AG04449 (cell line): ENCODE measurements at regions not wholly inside any gene's neighbourhood (a gene's known extent, or its start where the extent isn't known, plus 50 kb on each side); places are given as distances from the start of the nearest gene placed in this dataset.
"Not testable (repeated sequence)": the region's sequence is repeated elsewhere in the genome, so short reads cannot be mapped to it uniquely, and the experiment has no call there.

ENCODE experiments used
- CTCF ChIA-PET: fragments of 350-600 bp; formaldehyde crosslinking; extraction: SDS; loops from one replicate; lab custom pipeline; 2021; ENCODE audit warnings: antibody characterized with exemption; lab: Yijun Ruan, JAX
- POLR2A ChIA-PET: fragments of 400-600, 350-600 bp; formaldehyde crosslinking; extraction: SDS; loops from one replicate; lab custom pipeline; 2020; ENCODE audit warnings: antibody characterized with exemption, inconsistent platforms; lab: Yijun Ruan, JAX
- DNase-seq: peaks from one replicate; pipeline ENCODE4 v3.0.0-alpha.2; 2010; ENCODE audit warnings: low read depth, low spot score
- H3K4me3 ChIP-seq: 2 replicates; pipeline ENCODE4 v1.5.1; 2011; ENCODE audit warnings: low read depth, mild to moderate bottlenecking, control low read depth, low read length
- TF ChIP-seq, protein P1 (sequence below): IDR thresholded peaks from one replicate; pipeline ENCODE4 v1.5.1; 2011; ENCODE audit warnings: mild to moderate bottlenecking, moderate library complexity, low read length, control low read depth, inconsistent platforms; ENCODE audit not compliant: insufficient read depth; ENCODE audit errors: missing control alignments

DNA sequence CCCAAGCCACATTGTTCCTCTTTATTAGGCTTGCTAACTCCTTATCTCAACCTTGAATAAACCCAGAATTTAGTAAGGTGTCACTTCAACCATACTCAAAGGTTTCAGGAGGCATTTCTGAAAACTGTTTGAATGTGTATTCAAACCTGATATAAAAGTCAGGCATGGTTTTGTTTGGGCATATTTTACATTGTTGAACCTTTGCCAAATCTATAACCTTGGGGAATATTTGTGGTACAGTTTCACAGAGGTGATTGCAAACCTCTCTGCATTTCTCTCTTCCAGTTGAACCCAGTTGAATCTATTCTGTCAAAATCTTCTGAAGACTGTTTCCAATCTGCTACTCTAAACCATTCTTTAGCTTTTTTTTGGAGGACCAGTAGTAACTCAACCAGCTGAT lies 409.0 kb downstream of the TECRL start:
- CTCF ChIA-PET, result no interaction called here
- DNase-seq, result no peak
- POLR2A ChIA-PET, result no interaction called here
- H3K4me3 ChIP-seq, result no peak overlapping the region
- TF ChIP-seq, protein P1, sequence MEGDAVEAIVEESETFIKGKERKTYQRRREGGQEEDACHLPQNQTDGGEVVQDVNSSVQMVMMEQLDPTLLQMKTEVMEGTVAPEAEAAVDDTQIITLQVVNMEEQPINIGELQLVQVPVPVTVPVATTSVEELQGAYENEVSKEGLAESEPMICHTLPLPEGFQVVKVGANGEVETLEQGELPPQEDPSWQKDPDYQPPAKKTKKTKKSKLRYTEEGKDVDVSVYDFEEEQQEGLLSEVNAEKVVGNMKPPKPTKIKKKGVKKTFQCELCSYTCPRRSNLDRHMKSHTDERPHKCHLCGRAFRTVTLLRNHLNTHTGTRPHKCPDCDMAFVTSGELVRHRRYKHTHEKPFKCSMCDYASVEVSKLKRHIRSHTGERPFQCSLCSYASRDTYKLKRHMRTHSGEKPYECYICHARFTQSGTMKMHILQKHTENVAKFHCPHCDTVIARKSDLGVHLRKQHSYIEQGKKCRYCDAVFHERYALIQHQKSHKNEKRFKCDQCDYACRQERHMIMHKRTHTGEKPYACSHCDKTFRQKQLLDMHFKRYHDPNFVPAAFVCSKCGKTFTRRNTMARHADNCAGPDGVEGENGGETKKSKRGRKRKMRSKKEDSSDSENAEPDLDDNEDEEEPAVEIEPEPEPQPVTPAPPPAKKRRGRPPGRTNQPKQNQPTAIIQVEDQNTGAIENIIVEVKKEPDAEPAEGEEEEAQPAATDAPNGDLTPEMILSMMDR, result no peak

DNA sequence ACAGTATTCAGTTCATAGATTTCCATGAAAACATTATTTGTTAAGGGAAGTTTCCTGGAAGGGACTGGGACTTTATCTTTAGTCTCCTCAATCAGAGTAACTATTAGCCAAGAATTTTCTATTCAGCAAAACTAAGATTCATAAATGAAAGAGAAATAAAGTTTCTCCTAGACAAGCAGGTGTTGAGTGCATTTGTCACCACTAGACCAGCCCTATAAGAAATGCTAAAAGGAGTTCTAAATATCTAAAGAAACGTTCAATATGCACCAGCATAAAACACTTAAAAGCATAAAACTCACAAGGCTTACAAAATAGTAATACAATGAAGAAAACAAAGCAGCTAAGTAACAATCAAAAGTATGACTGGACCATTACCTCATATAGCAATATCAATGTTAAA lies 423.0 kb downstream of the TECRL start:
- ChIA-PET POLR2A (no interaction called here), CTCF (no interaction called here)
- TF ChIP-seq, protein P1, result no peak
- H3K4me3 ChIP-seq, result no peak overlapping the region
- DNase-seq, result no peak

DNA sequence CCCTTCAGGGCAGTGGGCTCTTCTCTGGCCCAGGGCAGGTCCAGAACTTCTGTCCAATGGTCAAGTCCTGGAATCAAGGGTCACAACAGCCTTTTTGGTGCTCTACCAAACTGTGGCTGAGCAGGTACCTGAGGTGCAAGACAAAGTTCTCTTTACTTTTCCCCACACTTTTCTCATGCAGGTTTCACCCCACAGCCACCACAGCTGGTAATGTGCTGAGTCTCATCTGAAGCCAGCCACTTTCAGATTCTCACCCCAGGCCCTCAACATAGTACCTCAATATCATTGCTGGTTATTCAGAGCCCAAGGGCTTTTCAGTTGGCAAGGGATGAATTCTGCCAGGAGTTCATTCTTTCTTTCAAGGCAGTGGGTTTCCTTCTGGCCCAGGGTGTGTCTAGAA lies 426.0 kb downstream of the TECRL start:
- POLR2A ChIA-PET, result no interaction called here
- DNase-seq, result no peak
- TF ChIP-seq, protein P1, result no peak
- H3K4me3 ChIP-seq, result no peak overlapping the region
- CTCF ChIA-PET, result no interaction called here

DNA sequence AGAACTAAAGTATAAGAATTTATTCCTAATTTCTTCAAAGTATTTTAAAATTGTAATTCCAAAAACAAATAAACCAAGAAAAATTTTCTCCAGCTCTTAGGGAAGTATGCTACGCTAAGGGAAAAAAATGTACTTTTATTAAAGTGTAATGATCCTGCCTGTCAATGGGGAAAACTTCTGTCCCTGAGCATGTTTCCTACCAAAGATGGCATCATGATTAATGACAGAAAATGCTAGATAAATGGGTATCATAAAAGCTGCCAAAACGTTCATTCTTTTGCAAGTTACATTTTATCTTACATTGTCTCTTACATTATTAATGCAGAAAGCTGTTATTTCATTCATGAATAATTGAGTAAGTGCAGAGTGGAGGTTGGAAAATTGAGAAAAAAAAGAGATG lies 443.4 kb downstream of the TECRL start:
- POLR2A ChIA-PET, result no interaction called here
- TF ChIP-seq, protein P1, result no peak

DNA sequence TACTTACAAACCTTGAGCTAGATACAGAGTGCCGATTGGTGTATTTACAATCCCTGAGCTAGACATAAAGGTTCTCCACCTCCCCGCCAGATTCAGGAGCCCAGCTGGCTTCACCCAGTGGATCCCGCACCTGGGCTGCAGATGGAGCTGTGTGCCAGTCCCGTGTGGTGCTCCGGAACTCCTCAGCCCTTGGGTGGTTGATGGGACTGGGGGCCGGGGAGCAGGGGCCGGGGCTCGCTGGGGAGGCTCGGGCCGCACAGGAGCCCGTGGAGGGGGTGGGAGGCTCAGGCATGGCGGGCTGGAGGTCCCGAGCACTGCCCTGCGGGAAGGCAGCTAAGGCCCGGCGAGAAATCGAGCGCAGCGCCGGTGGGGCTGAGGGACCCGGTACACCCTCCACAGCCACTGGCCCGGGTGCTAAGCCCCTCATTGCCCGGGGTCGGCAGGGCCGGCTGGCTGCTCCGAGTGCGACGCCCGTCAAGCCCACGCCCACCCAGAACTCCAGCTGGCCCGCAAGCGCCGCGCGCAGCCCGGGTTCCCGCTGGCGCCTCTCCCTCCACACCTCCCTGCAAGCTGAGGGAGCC lies 466.5 kb downstream of the TECRL start:
- CTCF ChIA-PET, POLR2A ChIA-PET, H3K4me3 ChIP-seq, DNase-seq: not testable (repeated sequence)

More for the DNA sequence above, 443.4 kb downstream of the TECRL start:
- CTCF ChIA-PET, result no interaction called here
- no peak for DNase-seq
- no peak overlapping the region for H3K4me3 ChIP-seq

DNA sequence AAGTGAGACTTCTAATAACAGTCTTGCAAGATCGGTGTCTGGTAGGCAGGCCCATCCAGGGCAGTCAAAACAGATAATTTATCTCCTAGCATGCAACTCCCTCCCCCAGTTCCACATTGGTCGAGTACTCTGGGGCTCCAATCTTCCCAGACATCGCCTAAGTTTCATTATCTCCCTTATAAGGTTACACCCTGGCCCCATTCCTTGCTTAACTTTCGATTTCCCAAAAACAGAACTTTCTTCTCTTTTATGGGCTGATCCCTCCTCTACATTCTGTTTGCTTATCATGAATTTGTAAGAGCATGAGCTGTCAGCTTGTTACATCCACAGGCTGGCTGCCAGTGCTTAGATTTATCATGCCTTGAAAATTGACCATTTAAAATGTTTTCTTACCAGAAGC lies 471.3 kb downstream of the TECRL start:
- ChIA-PET POLR2A (no interaction called here), CTCF (no interaction called here)
- H3K4me3 ChIP-seq, result no peak overlapping the region
- TF ChIP-seq, protein P1, result no peak
- no peak for DNase-seq

DNA sequence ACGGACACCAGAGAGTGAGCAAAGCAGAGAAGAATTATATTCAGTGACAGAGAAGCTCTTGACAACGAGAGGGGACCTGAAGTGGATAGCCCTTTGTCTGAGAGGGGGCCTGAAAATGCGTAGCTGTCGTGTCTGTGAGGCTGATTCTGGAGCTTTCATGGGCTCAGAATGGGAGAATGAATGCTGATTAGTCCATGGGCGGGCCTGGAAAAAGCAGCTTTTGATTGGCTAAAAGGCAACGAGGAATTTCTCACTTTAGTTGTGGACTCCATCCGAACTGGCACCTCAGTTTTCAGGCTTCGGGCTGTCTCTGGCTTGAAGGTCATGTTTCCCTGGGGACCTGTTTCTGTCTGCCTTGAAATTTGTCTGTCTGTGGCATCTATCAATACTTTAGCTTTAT lies 487.1 kb downstream of the TECRL start:
- TF ChIP-seq, protein P1, result no peak
- ChIA-PET POLR2A (no interaction called here), CTCF (no interaction called here)
- H3K4me3 ChIP-seq, result no peak overlapping the region
- no peak for DNase-seq
